Myocyte (in vitro differentiated cells): ENCODE measurements at regions not wholly inside any gene's neighbourhood (a gene's known extent, or its start where the extent isn't known, plus 50 kb on each side); places are given as distances from the start of the nearest gene placed in this dataset.
"Not testable (repeated sequence)": the region's sequence is repeated elsewhere in the genome, so short reads cannot be mapped to it uniquely, and the experiment has no call there.

Experiments used
- DNase-seq: peaks from one replicate; pipeline ENCODE4 v3.0.0-alpha.2; 2012; ENCODE audit warnings: low read depth

- no peak for DNase-seq
Measured at GRCh38 chr5:145658435-145658834, 176.7 kb downstream of the PRELID2 start.

GRCh38 chr5:145652700-145653099 lies 182.4 kb downstream of the PRELID2 start:
- DNase-seq, result not testable (repeated sequence)

- not testable (repeated sequence) for DNase-seq
Measured at GRCh38 chr5:145647137-145647536, 188.0 kb downstream of the PRELID2 start.

DNA sequence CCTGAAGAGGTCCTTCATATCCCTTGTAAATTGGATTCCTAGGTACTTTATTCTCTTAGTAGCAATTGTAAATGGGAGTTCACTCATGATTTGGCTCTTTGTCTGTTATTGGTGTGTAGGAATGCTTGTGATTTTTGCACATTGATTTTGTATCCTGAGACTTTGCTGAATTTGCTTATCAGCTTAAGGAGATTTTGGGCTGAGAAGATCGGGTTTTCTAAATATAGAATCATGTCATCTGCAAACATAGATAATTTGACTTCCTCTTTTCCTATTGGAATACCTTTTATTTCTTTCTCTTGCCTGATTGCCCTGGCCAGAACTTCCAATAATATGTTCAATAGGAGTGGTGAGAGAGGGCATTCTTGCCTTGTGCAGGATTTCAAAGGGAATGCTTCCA lies 191.9 kb downstream of the PRELID2 start:
- not testable (repeated sequence) for DNase-seq

DNA sequence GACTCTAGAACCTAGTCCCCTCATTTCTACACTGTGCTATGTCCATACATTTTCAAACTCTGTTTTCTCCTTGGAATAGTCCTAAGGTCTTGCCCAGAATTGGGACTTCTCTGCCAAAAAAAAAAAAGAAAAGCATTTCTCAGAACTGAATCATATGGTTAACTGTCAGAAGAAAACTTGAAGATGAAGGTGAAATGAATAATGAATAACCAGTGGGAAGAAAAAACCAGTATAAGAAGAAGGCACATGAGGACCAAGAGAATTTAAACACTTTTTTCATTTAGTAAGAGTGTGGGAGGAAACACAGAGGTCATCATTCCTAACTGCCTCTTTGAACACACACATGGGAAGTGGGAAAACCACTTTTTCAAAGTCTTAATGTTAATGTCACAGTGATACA lies 197.7 kb downstream of the PRELID2 start:
- DNase-seq, result no peak

GRCh38 chr5:145636371-145636770 lies 198.8 kb downstream of the PRELID2 start:
- DNase-seq, result peak; percentile 26

- DNase-seq, result no peak
Measured at GRCh38 chr5:145633474-145633873, 201.7 kb downstream of the PRELID2 start.

DNA sequence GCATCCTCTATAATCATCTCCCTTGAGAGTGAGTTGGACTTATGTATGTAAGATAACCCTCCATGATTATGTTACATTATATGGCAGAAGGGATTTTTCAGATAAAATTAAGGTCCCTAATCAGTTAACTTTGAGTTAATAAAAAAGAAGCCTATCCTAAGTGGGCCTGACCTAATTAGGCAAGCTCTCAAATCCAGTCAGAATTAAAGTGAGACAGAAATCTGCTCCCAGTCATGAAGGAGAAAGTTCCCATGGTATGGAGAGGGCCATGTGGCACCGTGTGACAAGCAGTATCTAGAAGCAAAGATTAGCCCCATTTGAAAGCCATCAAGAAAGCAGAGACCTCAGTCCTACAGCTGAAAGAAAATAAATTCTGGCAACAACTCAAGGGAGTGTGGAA lies 202.4 kb downstream of the PRELID2 start:
- no peak for DNase-seq

DNA sequence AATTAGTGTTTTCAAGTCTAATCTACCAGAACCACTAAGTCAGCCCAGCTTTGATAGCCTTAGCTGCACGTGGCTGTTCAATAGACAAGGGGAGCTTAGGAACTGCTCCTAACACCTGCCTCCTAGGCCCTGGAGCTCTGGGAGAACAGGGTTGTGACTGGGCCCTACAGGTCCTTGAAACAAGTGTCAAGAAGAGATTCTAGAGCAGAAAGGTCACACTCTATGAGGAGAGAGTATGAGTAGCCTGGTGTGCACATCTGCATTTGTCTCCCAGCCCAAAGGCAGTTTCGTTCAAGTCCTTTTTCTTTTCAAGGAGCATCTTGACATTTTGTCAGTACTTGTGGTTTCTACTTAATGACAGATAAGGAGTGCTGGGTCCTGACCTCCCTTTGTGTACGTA lies 206.1 kb downstream of the PRELID2 start:
- no peak for DNase-seq

DNA sequence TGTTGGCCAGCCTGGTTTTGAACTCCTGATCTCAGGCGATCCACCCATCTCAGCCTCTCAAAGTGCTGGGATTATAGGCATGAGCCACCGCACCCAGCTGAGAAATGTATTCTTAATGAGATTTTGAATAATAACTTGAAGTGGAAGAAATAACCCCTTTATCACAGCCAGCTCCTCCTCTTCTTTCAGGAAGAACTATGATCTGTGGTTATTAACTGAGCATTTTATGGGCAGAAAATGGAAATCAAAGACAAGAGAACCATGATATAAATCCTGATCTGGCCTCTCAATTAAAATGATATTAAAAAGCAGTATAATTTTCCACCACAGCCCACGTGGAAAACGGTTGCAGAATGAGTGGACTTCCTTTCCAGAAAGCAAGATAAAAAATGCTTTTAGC lies 206.6 kb downstream of the PRELID2 start:
- DNase-seq, result no peak

DNA sequence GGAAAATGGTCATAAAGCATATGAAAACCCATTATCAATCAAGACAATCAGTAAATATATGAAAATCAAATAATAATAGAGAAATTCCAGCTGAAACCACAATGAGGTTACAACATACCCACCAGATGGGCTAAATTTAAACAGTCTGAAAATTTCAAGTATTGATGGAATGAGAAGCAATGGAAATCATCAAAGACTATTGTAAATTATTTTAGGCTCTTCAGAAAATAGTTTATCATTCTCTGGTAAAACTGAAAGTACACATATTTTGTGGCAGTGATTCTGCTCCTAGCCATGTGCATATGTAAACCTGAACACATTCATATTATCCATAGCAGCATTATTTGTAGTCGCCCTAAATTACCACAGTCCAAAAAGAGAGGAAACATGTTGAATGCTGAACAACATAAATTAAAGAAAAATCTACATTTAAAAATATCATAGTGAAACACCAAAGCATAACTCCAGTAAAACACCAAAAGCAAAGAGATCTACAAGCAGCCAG lies 215.3 kb downstream of the PRELID2 start:
- DNase-seq, result no peak

DNA sequence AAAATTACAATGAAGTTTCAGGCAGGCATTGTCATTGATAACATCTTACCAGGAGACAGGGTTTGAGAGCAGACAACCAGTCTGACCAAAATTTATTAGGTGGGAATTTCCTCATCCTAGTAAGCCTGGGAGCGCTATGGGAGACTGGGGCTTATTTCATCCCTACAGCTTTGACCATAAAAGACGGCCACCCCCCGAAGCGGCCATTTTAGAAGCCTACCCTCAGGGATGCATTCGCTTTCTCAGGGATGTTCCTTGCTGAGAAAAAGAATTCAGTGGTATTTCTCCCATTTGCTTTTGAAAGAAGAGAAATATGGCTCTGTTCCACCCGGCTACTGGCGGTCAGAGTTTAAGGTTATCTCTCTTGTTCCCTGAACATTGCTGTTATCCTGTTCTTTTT lies 218.4 kb downstream of the PRELID2 start:
- not testable (repeated sequence) for DNase-seq

DNA sequence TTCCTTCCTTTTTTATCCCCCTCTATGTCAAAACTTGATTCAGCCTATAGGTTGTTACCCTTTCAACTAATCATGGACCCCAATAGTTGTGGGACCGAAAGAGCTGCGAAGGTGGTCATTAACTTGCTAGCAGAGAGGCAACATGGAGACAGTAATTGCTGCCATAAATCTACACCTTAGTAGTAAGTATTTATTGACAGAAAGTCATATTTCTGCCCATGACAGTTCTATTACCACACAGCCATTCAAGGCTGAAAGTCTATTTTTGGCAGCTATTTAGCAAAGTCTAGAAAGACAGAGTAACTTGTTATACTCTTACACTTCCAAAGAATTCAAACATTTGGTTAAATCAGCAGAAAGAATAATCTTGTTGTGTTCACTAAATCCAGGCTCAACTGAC lies 236.2 kb downstream of the PRELID2 start:
- no peak for DNase-seq

DNA sequence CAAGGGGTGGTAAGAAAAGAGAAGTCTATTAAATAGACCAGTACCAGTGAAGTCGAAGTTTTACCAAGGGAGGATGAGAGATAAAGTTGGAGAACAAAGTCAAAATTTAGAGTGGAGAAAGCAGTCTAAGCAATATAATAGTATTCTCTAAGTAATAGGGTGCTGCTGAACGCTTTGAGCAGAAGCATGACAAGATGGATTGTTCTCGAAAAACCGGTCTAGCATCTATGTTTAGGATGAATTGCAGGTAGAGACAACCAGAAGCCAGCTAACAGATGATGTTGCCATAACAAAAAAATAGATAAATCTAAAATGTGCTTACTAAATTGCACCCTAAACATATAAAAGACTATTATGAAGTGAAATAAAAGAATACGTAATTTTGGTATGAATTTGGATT lies 237.0 kb downstream of the PRELID2 start:
- DNase-seq, result no peak

- no peak for DNase-seq
Measured at GRCh38 chr5:145591578-145591977, 243.6 kb downstream of the PRELID2 start.

DNA sequence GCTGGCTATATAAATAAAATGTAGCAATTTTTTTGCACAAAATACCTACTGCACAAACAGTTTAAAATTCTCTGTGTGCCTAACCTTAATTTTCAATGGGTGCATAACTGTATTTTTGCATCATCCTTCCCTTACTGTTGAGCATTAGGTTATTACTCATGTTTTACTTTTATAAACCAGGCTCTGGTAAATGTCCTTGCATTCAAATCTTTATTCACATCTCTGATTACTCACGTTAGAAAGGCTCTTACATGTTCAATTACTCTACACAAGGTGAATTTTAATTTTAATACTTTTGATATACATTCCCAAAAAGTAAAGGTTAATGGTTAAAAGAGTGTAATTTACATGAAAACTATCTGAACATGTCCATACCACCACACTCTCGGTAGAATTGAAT lies 246.1 kb downstream of the PRELID2 start:
- no peak for DNase-seq

- DNase-seq, result no peak
Measured at GRCh38 chr5:145588558-145588957, 246.6 kb downstream of the PRELID2 start.

GRCh38 chr5:145588113-145588512 lies 247.0 kb downstream of the PRELID2 start:
- DNase-seq, result no peak

DNA sequence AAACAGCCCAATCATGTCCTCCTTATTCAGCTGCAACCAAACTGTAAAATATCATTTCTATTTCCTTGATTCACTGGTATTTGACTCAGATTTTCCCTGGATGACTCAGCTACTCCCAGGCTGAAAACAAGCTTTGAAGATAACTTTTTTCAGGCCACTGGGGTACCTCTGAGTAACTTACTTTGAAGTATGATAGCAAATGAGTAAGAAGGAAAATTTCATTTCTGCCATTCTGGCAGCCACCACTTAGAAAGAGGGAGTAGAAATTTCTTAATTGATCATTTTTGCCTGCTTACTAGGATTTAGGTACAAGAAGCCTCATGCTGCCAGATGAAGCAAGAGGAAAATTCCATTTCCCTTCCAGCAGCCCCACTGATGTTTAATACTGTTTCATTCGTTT lies 247.4 kb downstream of the PRELID2 start:
- peak; percentile 49 for DNase-seq

GRCh38 chr5:145587308-145587672 lies 247.9 kb downstream of the PRELID2 start:
- no peak for DNase-seq

DNA sequence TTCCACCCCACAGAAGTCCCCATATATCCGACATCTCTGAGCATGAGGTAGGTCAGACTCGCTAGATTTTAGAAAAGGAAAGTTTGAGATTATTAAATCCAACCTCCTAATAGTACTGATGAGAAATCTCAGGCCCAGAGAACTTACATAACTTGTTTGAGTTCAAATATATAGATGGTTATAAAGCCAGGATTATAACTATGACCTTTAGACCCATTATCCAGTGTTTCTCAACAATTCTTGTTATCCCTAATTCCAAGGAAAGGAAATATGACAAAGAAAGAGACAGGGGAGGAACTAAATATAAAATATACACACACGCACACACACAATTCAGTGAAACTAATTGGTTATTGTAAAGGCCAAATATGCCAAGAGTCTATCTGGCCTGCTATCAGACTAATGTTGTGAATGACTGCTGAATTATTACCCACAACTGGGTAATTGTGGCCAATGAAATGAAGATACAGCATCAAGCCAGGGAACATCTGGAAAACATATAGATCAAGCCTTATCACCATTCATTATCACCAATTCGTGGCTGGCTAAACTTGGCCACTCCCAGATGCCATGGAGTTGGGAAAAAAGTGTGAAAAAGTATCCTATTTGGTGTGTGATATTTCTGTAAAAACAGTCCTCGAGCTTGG lies 248.4 kb downstream of the PRELID2 start:
- no peak for DNase-seq

DNA sequence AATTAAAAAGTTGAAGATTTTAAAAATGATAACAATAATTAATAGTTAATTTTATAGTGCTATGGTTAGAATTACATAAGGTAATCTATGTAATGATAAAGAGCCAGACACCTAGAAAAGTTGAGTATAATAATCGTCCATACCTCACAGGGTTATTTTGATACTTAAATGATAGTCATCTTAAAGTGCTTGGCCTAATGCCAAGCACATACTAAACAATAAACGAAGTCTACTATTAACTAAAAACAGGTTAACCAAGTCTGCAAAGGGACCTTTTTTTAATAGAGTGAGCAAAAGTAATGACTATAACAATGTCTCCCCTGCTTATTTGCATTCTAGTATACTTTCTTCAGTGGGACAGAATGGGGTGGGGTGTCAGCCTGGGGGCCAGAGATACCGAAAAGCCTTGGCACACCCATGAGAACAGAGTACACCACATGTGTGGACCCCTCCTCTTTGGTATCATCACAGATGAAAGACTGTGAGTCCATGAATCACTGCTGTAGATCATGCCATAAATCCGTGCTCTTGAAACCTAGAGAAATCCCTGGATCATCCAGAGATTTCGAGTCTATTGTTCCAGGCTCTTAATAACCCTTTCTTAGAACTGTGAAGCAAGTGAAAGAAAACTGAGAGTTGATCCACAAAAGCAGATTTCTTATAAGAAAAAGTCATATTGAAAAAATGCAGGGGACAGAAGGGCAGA lies 249.5 kb downstream of the PRELID2 start:
- DNase-seq, result no peak

GRCh38 chr5:145579301-145579700 lies 255.8 kb downstream of the PRELID2 start:
- no peak for DNase-seq
